M059J (cell line): ENCODE measurements at regions not wholly inside any gene's neighbourhood (a gene's known extent, or its start where the extent isn't known, plus 50 kb on each side); places are given as distances from the start of the nearest gene placed in this dataset.
A peak's percentile ranks its signal among the peaks of the same experiment; 100 is the strongest.
"Not testable (repeated sequence)": the region's sequence is repeated elsewhere in the genome, so short reads cannot be mapped to it uniquely, and the experiment has no call there.

ENCODE experiments used
- DNase-seq: peaks from one replicate; pipeline ENCODE4 v3.0.0-alpha.2; 2012; ENCODE audit warnings: low read depth

DNA sequence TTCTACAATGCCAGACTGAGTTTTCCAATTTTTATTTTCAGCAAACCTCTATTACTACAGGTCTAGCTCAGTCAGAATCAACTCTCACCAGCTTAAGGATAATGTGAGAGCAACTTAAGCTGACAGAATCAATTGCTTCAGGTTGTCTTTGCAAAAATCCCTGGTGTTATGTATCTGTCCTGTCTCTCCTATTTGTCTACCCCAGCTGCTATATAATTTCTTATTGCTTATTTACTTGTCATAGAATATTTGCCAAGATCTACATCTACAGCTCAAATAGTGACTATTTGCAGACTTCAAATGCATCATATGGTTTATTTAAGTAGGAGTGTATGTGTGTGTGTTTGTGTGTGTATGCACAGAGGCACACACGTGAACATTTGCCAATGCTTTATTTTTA, 54.1 kb downstream of the FOXG1 start:
- no peak for DNase-seq

DNA sequence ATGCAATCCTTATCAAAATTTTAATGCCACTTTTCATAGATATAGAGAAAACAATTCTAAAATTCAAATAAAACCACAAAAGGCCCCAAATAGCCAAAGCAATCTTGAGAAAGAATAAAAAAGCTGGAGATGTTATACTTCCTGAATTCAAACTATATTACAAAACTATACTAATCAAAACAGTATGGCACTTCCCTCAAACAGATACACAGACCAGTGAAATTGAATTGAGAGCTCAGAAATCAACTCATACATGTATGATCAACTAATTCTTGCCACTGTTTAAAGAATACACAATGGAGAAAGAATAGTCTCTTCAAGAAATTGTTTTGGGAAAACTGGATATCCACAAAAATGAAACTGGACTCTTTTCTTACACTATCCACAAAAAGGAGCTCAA, 55.4 kb downstream of the FOXG1 start:
- no peak for DNase-seq

- DNase-seq: no peak
These were observed 56.7 kb downstream of the FOXG1 start for GRCh38 chr14:28823245-28823644.

GRCh38 chr14:28830115-28830534, 63.5 kb downstream of the FOXG1 start:
- DNase-seq: no peak

DNA sequence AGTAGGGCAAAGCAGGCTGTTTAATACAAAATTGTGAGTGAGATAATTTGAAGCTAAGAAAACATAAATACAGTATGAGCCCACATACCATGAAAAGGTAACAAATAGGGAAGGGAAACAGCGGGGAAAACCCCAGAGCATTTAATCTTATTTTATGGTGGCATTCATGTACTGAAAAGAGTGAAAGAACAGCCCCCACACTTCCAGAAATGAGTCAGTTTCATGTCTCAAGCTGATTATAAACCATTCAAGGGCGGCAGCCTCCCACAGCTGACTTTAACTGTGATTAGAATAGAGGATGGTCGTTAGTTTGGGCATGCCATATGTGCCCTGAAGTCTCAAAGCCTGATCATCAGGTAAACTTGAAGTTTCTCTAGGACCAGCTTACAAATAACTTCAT, 64.5 kb downstream of the FOXG1 start:
- peak; percentile 9 for DNase-seq

DNA sequence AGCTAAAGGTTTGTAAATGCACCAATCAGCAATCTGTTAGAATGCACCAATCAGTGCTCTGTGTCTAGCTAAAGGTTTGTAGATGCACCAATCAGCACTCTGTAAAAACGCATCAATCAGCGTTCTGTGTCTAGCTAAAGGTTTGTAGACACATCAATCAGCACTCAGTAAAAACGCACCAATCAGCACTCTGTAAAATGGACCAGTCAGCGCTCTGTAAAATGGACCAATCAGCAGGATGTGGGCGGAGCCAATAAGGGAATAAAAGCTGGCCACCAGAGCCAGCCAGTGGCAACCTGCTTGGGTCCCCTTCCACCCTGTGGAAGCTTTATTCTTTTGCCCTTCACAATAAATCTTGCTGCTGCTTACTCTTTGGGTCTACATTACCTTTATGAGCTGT, 76.0 kb downstream of the FOXG1 start:
- not testable (repeated sequence) for DNase-seq

- peak; percentile 23 for DNase-seq
These were observed 101.0 kb downstream of the FOXG1 start for GRCh38 chr14:28867571-28867970.

DNA sequence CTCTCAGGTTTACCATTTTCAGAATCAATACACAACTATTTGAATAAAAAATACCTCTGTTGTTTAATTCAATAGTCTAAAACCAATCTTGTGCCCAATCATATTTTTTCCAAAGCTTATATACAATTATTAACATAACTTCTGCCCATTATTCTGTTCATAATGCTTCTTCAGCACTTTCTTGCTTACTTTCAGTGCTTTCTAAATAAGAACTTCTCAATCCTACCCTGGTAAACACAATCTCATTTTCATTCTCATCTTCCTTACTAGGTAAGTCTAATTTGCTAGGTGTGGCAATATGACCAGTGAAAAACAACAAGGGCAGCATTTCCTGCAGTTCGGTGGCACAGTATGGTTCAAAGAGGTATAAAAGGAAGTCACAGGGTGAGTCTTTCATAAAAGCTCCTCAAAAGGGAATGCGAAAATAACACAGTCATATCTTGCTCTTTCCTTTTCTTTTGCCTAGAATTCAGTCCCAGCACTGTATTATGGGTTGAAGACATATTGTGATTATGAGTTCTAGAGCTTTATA, 103.5 kb downstream of the FOXG1 start:
- no peak for DNase-seq

DNA sequence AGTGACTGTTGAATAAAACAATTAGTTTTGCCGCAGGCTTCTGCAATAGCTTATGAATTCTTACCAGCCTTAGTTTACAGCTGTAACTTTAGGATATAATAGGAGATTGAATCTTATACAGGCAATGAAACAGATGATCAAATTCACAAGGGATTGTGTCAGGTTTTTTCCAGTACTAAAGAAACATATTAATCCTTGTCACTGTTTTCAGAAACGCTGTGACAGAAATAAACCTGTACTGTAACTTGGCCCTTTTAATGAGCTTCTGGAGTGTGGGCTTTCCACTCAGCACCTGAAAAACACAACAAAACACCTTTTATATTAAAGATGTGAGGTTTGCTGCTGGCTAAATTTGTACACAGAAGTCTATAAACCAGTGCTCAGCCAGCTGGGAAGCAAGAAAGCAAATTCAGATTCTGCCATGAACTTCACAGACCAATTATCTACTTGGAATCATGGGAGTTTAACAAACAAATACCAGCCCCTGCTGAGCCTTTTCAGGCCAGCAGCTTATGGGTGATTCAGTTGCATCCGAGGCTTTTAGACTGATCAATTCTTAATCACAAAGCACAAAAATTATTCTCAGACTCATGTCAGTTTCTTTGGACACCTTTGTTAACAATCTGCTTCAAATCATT, 109.5 kb downstream of the FOXG1 start:
- no peak for DNase-seq

- DNase-seq: no peak
These were observed 110.0 kb downstream of the FOXG1 start for GRCh38 chr14:28876572-28876945.

DNA sequence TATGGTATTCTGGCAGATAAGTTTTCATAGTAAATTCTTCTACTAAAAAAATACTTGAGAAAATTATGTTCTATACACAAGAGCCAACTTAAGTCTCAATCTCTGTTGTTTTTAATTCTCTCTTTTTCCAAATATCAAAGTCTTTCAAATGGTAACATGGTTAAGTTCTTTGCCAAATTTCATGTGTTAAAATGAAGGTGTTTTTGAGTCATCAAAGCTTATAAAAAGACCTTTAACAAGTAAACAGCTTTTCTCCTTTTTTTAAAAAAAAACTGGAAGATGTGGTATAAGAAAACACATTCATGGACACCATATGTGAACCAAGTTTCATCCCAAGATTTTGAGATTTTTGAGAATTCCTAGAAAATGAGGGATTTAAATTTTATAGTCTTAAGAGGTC, 111.3 kb downstream of the FOXG1 start:
- DNase-seq: no peak

- no peak for DNase-seq
These were observed 113.0 kb downstream of the FOXG1 start for GRCh38 chr14:28879573-28879996.

- no peak for DNase-seq
These were observed 120.4 kb downstream of the FOXG1 start for GRCh38 chr14:28886940-28887339.

- no peak for DNase-seq
These were observed 128.8 kb downstream of the FOXG1 start for GRCh38 chr14:28895389-28895788.

DNA sequence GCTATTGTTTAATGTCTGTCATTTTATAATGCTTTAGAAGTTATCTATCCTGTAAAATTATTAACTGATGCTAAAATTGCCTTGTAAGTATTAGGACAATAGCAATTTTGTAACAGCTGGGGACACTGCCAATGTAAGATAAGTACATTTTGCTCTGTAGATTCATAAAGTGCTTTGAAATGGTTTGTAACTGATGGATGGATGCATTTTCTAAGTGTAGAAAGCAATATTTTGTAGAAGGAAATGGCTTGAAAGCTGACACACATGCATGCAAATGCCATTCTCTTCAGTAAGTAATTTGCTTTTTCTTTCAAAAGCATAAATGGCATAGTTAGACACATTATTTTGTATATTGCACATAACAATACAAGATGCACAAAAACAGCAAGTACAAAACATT, 129.8 kb downstream of the FOXG1 start:
- DNase-seq: no peak

- no peak for DNase-seq
These were observed 135.0 kb downstream of the FOXG1 start for GRCh38 chr14:28901631-28902030.

GRCh38 chr14:28902930-28903329, 136.3 kb downstream of the FOXG1 start:
- DNase-seq: peak; percentile 9

GRCh38 chr14:28911521-28911920, 144.9 kb downstream of the FOXG1 start:
- no peak for DNase-seq

DNA sequence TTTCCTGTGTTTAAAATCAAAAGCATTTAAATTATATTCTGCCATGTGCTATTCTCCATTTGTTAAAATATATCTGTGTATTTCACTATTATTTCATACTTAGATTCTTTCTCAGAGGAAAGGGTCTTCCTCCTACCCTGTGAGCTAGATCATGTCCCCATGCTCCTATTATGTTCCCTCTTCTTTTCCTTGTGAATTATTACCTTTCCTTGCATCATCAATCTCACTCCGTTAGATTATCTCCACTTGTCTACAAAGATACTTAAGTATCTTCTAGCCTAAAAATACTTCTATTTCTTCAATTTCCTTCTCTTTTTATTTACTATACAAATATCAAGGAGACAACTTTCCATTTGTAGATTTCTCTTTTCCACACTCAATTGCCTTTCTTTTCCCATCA, 146.5 kb downstream of the FOXG1 start:
- DNase-seq: no peak

DNA sequence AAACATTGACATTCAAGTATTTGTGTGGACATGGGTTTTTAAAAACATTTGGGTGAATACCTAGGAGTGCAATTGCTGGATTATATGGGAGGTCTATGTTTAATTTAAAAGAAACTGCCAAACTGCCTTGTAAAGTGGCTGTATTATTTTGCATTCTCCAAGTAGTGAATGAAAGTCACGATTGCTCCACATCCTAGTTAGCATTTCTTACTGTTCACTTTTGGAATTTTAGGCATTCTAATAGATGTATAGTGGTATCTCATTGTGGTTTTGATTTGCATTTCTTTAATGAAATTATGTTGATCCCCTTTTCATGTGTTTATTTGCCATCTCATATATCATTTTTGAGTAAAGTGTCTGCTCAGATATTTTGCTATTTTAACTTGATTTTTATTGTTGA, 159.5 kb downstream of the FOXG1 start:
- peak; percentile 9 for DNase-seq

- no peak for DNase-seq
These were observed 165.4 kb downstream of the FOXG1 start for GRCh38 chr14:28931999-28932398.

GRCh38 chr14:28936601-28937000, 170.0 kb downstream of the FOXG1 start:
- DNase-seq: no peak

DNA sequence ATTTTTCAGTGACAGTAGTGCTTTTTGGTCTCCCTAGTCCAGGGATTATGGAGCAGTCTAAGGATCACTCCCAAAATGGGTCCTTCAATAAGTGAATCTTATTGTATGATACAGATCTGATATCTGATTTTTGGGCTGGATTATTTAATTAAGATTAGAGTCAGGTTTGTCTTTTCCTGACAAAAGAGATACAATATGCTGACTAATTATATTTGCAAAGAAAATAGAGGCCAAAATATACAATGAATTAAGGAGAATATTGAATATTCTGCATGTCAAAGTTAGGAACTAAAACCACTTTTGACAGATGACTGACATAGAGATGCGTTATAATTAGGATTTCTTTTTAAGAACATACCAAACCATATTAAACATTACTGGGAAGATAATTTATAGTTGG, 175.2 kb downstream of the FOXG1 start:
- no peak for DNase-seq

DNA sequence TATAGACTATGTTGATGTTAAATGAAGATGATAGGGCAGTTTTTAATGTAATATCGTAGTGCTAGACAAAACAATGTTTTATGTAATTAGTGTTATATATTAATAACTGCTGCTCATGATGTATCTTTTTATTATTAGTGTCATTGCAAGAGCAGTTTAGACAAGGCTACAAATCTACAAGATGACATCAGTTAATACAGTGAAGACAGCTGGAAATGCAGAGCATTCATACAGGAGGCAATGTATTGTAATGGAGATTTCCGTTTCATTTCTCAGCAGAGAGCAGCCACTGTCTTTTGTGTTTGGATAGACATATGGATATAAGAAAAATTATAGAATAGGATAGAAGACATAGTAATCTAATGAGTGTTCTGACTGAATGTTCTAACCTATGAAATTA, 178.0 kb downstream of the FOXG1 start:
- DNase-seq: no peak
